ENCODE measurements at regions not wholly inside any gene's neighbourhood (a gene's known extent, or its start where the extent isn't known, plus 50 kb on each side); places are given as distances from the start of the nearest gene placed in this dataset.

- TF ChIP-seq SIN3A (IDR thresholded peaks at IDR 0.05; ENCODE audit: borderline replicate concordance, low read depth, low read length) = no peak
- TF ChIP-seq EP300 (IDR thresholded peaks at IDR 0.05; ENCODE audit: borderline replicate concordance in 1 of 2, low read depth in 1 of 2, low read length in 1 of 2) = no peak
- no peak for TF ChIP-seq CTCF (IDR thresholded peaks at IDR 0.05)
- TF ChIP-seq EZH2phosphoT487 (IDR thresholded peaks at IDR 0.05; ENCODE audit: borderline replicate concordance, low read depth) = no peak
- no peak for TF ChIP-seq RAD21 (IDR thresholded peaks at IDR 0.05; ENCODE audit: low read length)
Observed at GRCh38 chr13:107961849-107962608, 253.3 kb downstream of the LIG4 start.
